ENCODE measurements at regions not wholly inside any gene's neighbourhood (a gene's known extent, or its start where the extent isn't known, plus 50 kb on each side); places are given as distances from the start of the nearest gene placed in this dataset.

DNA sequence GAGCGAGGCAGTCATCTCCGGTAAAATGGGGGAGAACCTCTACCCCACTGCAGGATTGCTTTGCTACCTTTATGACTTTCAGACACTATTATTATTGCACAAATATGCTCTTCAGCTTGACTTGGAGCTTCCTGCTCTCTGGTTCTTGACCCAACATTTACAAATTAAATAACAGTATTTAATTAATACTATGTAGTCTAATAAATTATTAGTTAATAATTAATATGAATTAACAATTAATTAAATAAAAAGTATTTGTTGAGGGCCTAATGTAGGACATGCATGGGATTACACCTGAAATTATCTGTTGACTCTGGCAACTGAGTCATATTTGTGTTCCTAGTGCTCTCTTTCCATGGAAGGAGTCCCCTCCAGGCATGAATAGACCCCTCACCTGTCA is 359.9 kb downstream of the SIPA1L2 start:
- TF ChIP-seq POLR2A (IDR thresholded peaks at IDR 0.05; ENCODE audit: low read depth, low read length) (no peak), TAF1 (IDR thresholded peaks at IDR 0.05; ENCODE audit: low read depth, low read length) (no peak), POLR2AphosphoS5 (IDR thresholded peaks at IDR 0.05; ENCODE audit: low read depth, low read length) (no peak)
